Neural crest cell (in vitro differentiated cells): ENCODE measurements at regions not wholly inside any gene's neighbourhood (a gene's known extent, or its start where the extent isn't known, plus 50 kb on each side); places are given as distances from the start of the nearest gene placed in this dataset.

Experiments used
- DNase-seq: peaks from one replicate; pipeline ENCODE4 v3.0.0; 2021; ENCODE audit warnings: low read depth, mixed read lengths, low spot score
- H3K27ac Mint-ChIP-seq: one replicate; pipeline ENCODE4 v1.8.0; 2021; ENCODE audit warnings: mild to moderate bottlenecking, mixed read lengths; ENCODE audit not compliant: unreplicated experiment
- H3K27me3 Mint-ChIP-seq: 2 replicates; pipeline ENCODE4 v1.8.0; 2021; ENCODE audit warnings: low read depth, mild to moderate bottlenecking, mixed read lengths
- H3K36me3 Mint-ChIP-seq: 2 replicates; pipeline ENCODE4 v1.8.0; 2021; ENCODE audit warnings: low read depth, mild to moderate bottlenecking, mixed read lengths
- H3K4me1 Mint-ChIP-seq: 2 replicates; pipeline ENCODE4 v1.8.0; 2021; ENCODE audit warnings: mixed read lengths
- H3K4me3 Mint-ChIP-seq: one replicate; pipeline ENCODE4 v1.8.0; 2021; ENCODE audit warnings: mild to moderate bottlenecking, mixed read lengths
- H3K9me3 Mint-ChIP-seq: 2 replicates; pipeline ENCODE4 v1.8.0; 2021; ENCODE audit warnings: mixed read lengths
- CTCF ChIP-seq: fragments of 200-600 bp; sonication (generic); conservative IDR thresholded peaks from 2 replicates; pipeline ENCODE4 v1.5.0; 2021; ENCODE audit warnings: antibody characterized with exemption, mild to moderate bottlenecking

DNA sequence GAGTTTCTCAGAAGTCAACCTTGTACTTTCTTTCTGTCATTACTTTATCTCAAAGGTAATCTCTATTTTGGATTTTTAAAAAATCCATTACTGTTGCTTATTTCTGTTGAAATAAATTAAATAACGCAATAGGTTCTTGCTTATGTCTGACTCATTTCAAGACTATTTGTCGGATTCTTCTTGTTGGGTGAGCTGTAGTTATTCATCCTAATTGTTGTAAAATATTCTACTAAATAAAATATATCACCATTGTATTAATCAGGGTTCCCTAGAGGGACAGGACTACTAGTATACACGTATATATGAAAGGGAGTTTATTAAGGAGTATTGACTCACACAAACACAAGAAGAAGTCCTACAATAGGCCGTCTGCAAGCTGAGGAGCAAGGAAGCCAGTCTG, 403.9 kb upstream of the CYRIA start:
- no peak for TF ChIP-seq CTCF
- DNase-seq = no peak
- no peak overlapping the region for H3K4me3 Mint-ChIP-seq
- H3K36me3 Mint-ChIP-seq = no peaks in the 10 kb centered on the region
- H3K27ac Mint-ChIP-seq = no peak overlapping the region
- H3K9me3 Mint-ChIP-seq = peaks cover 4% of the 10 kb centered on the region
- no peaks in the 10 kb centered on the region for H3K4me1 Mint-ChIP-seq
- no peaks in the 10 kb centered on the region for H3K27me3 Mint-ChIP-seq

GRCh38 chr2:17068021-17068420, 402.4 kb upstream of the CYRIA start:
- Mint-ChIP-seq H3K4me3 (no peak overlapping the region), H3K27ac (no peak overlapping the region), H3K9me3 (peaks cover 4% of the 10 kb centered on the region), H3K36me3 (no peaks in the 10 kb centered on the region), H3K4me1 (no peaks in the 10 kb centered on the region), H3K27me3 (no peaks in the 10 kb centered on the region)
- no peak for TF ChIP-seq CTCF
- DNase-seq = no peak

DNA sequence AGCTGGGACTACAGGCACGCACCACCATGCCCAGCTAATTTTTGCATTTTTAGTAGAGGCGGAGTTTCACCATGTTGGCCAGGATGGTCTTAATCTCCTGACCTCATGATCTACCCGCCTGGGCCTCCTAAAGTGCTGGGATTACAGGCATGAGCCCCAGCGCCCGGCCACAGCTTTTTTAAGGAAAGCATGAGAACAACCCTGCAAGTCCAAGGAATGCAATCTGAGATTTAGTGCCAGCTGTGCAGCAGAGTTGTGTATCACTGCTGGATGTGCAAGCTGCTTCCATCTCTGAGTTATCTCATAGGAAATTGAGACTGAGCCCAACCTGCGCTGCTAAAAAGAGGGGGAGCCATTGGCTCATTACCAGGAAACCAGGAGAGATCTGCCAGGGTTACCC, 399.9 kb upstream of the CYRIA start:
- H3K36me3 Mint-ChIP-seq = no peaks in the 10 kb centered on the region
- no peaks in the 10 kb centered on the region for H3K27me3 Mint-ChIP-seq
- no peak overlapping the region for H3K4me3 Mint-ChIP-seq
- no peak overlapping the region for H3K27ac Mint-ChIP-seq
- no peak for DNase-seq
- H3K4me1 Mint-ChIP-seq = no peaks in the 10 kb centered on the region
- no peak for TF ChIP-seq CTCF
- no peaks in the 10 kb centered on the region for H3K9me3 Mint-ChIP-seq

GRCh38 chr2:17061028-17061427, 395.4 kb upstream of the CYRIA start:
- no peaks in the 10 kb centered on the region for H3K36me3 Mint-ChIP-seq
- no peaks in the 10 kb centered on the region for H3K9me3 Mint-ChIP-seq
- H3K4me3 Mint-ChIP-seq = no peak overlapping the region
- H3K27ac Mint-ChIP-seq = no peak overlapping the region
- TF ChIP-seq CTCF = no peak
- no peak for DNase-seq
- no peaks in the 10 kb centered on the region for H3K27me3 Mint-ChIP-seq
- peaks cover 10% of the 10 kb centered on the region for H3K4me1 Mint-ChIP-seq

DNA sequence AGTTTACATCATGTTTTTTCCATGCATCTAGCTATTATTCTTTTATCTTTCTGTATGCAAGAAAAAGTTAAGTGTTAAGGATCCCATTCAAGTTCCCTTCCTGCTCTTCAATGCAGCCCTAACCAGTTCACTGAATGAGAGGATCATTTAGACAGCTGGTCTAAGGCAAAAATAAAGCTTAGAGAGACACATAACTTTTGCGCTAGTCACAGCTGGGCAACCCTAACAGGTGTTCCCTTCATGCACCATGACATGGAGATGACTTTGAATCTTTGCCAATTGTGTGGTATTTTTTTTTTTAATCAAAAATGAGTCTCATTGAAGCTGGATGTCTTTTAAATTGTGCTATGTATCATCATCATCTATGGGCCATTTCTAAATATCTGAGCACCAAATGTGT, 393.8 kb upstream of the CYRIA start:
- Mint-ChIP-seq H3K4me3 (no peak overlapping the region), H3K27ac (no peak overlapping the region), H3K9me3 (no peaks in the 10 kb centered on the region), H3K27me3 (no peaks in the 10 kb centered on the region), H3K4me1 (peaks cover 10% of the 10 kb centered on the region), H3K36me3 (no peaks in the 10 kb centered on the region)
- no peak for DNase-seq
- no peak for TF ChIP-seq CTCF

DNA sequence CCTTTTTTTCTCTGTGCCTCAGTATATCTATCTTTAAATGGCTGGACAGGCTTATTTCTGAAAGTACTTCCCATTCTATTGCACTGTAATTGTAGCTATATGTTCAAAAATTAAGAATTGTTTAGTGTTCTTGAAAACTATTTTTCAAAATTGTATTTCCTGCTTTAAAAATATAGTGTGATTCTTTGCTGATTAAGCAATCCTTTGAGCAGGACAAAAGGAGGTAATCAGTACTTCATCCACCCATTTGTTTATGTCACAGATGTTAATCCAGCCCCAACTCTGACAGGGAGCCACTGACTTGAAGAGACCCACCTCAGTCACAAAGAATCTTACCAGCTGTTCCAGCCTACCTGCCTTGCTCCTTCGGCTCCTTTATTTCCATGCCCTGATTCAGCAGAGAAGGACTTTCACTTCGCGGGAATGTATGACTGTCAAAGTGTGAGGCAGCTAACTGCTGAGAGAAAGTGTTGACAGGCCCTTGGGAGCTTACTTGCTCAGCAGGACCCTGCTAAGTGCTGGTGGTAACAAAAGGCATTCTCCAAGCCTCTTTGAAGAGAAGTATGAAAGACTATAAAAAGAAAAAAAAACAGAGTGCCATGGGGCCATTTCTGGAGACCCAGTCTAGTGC, 393.3 kb upstream of the CYRIA start:
- H3K27ac Mint-ChIP-seq = no peak overlapping the region
- H3K4me1 Mint-ChIP-seq = peaks cover 10% of the 10 kb centered on the region
- TF ChIP-seq CTCF = no peak
- H3K9me3 Mint-ChIP-seq = no peaks in the 10 kb centered on the region
- H3K36me3 Mint-ChIP-seq = no peaks in the 10 kb centered on the region
- no peak overlapping the region for H3K4me3 Mint-ChIP-seq
- H3K27me3 Mint-ChIP-seq = no peaks in the 10 kb centered on the region
- DNase-seq = no peak
